ENCODE measurements at regions not wholly inside any gene's neighbourhood (a gene's known extent, or its start where the extent isn't known, plus 50 kb on each side); places are given as distances from the start of the nearest gene placed in this dataset.

- in situ Hi-C loops (cut with MboI; ENCODE audit: low sequenced_read_pairs in 4 of 4): no loop called here
Measured at GRCh38 chr4:11133868-11134267, 294.8 kb downstream of the HS3ST1 start.

GRCh38 chr4:11132478-11132877, 296.2 kb downstream of the HS3ST1 start:
- Histone ChIP-seq H3K9me3 (no peaks in the 10 kb centered on the region), H3K27me3 (no peaks in the 10 kb centered on the region), H3K4me3 (no peak overlapping the region), H3K36me3 (no peaks in the 10 kb centered on the region), H3K27ac (no peak overlapping the region), H3K4me1 (no peaks in the 10 kb centered on the region)
- ATAC-seq (no peak), DNase-seq (no peak)
- in situ Hi-C loops (cut with MboI; ENCODE audit: low sequenced_read_pairs in 4 of 4): no loop called here
- intact Hi-C loops (cut with DNase I; ENCODE audit: low total_unique reads): no loop called here
- TF ChIP-seq CTCF (IDR thresholded peaks at IDR 0.05 in 4 of 5, conservative IDR thresholded peaks at IDR 0.05 in 1 of 5) (no peak), POLR2A (IDR thresholded peaks at IDR 0.05) (no peak)

More at GRCh38 chr4:11133868-11134267, 294.8 kb downstream of the HS3ST1 start:
- Histone ChIP-seq H3K4me3 (no peak overlapping the region), H3K27ac (no peak overlapping the region), H3K4me1 (no peaks in the 10 kb centered on the region), H3K36me3 (no peaks in the 10 kb centered on the region), H3K9me3 (no peaks in the 10 kb centered on the region), H3K27me3 (no peaks in the 10 kb centered on the region)
- ATAC-seq (no peak), DNase-seq (no peak)
- TF ChIP-seq CTCF (IDR thresholded peaks at IDR 0.05 in 4 of 5, conservative IDR thresholded peaks at IDR 0.05 in 1 of 5): no peak
- intact Hi-C loops (cut with DNase I; ENCODE audit: low total_unique reads): no loop called here

- no peaks in the 10 kb centered on the region for H3K36me3 ChIP-seq
- H3K27me3 ChIP-seq: no peaks in the 10 kb centered on the region
- no peaks in the 10 kb centered on the region for H3K9me3 ChIP-seq
- in situ Hi-C loops (cut with MboI; ENCODE audit: low sequenced_read_pairs in 4 of 4): no loop called here
- ATAC-seq: no peak
- no peak for DNase-seq
- no peak overlapping the region for H3K27ac ChIP-seq
- intact Hi-C loops (cut with DNase I; ENCODE audit: low total_unique reads): no loop called here
- H3K4me3 ChIP-seq: no peak overlapping the region
- H3K4me1 ChIP-seq: no peaks in the 10 kb centered on the region
- TF ChIP-seq POLR2A (IDR thresholded peaks at IDR 0.05) (no peak), CTCF (IDR thresholded peaks at IDR 0.05 in 4 of 5, conservative IDR thresholded peaks at IDR 0.05 in 1 of 5) (no peak)
Measured at GRCh38 chr4:11131491-11131890, 297.2 kb downstream of the HS3ST1 start.

GRCh38 chr4:11130195-11130970, 298.3 kb downstream of the HS3ST1 start:
- Histone ChIP-seq H3K9me3 (no peaks in the 10 kb centered on the region), H3K36me3 (no peaks in the 10 kb centered on the region), H3K27ac (no peak overlapping the region), H3K27me3 (no peaks in the 10 kb centered on the region), H3K4me3 (no peak overlapping the region), H3K4me1 (no peaks in the 10 kb centered on the region)
- DNase-seq (peak in 1 of 2 donors; percentile 10), ATAC-seq (no peak)
- intact Hi-C loops (cut with DNase I; ENCODE audit: low total_unique reads): no loop called here
- TF ChIP-seq CTCF (IDR thresholded peaks at IDR 0.05 in 4 of 5, conservative IDR thresholded peaks at IDR 0.05 in 1 of 5) (no peak), POLR2A (IDR thresholded peaks at IDR 0.05) (no peak)
- in situ Hi-C loops (cut with MboI; ENCODE audit: low sequenced_read_pairs in 4 of 4): no loop called here

- Histone ChIP-seq H3K4me3 (no peak overlapping the region), H3K36me3 (no peaks in the 10 kb centered on the region), H3K27ac (no peak overlapping the region), H3K27me3 (no peaks in the 10 kb centered on the region), H3K9me3 (no peaks in the 10 kb centered on the region), H3K4me1 (no peaks in the 10 kb centered on the region)
- in situ Hi-C loops (cut with MboI; ENCODE audit: low sequenced_read_pairs in 4 of 4): no loop called here
- intact Hi-C loops (cut with DNase I; ENCODE audit: low total_unique reads): no loop called here
- ATAC-seq: no peak
- no peak for TF ChIP-seq POLR2A (IDR thresholded peaks at IDR 0.05)
- no peak for TF ChIP-seq CTCF (IDR thresholded peaks at IDR 0.05 in 4 of 5, conservative IDR thresholded peaks at IDR 0.05 in 1 of 5)
- DNase-seq: no peak
Measured at GRCh38 chr4:11120435-11120834, 308.3 kb downstream of the HS3ST1 start.

All from gastrocnemius medialis (tissue), 4 donors.